Progenitor cell of endocrine pancreas (in vitro differentiated cells): ENCODE measurements at regions not wholly inside any gene's neighbourhood (a gene's known extent, or its start where the extent isn't known, plus 50 kb on each side); places are given as distances from the start of the nearest gene placed in this dataset.

Experiments
- DNase-seq: peaks from one replicate; pipeline ENCODE4 v3.0.0; 2021; ENCODE audit warnings: low spot score; ENCODE audit not compliant: unreplicated experiment
- H3K27ac Mint-ChIP-seq: 2 replicates; pipeline ENCODE4 v1.8.0; 2021; ENCODE audit warnings: mild to moderate bottlenecking, moderate library complexity, mixed read lengths
- H3K27me3 Mint-ChIP-seq: 2 replicates; pipeline ENCODE4 v1.8.0; 2021; ENCODE audit warnings: mixed read lengths
- H3K36me3 Mint-ChIP-seq: 2 replicates; pipeline ENCODE4 v1.8.0; 2022; ENCODE audit warnings: mixed read lengths; ENCODE audit not compliant: insufficient read depth
- H3K4me1 Mint-ChIP-seq: 2 replicates; pipeline ENCODE4 v1.8.0; 2021; ENCODE audit warnings: low read depth, mixed read lengths
- H3K4me3 Mint-ChIP-seq: 2 replicates; pipeline ENCODE4 v1.8.0; 2021; ENCODE audit warnings: low read depth, mild to moderate bottlenecking, moderate library complexity, mixed read lengths
- H3K9me3 Mint-ChIP-seq: 2 replicates; pipeline ENCODE4 v1.8.0; 2021; ENCODE audit warnings: low read depth, mixed read lengths
- CTCF ChIP-seq: fragments of 200-600 bp; sonication (generic); IDR thresholded peaks from one replicate; pipeline ENCODE4 v1.5.0; 2021; ENCODE audit warnings: antibody characterized with exemption, mild to moderate bottlenecking; ENCODE audit not compliant: unreplicated experiment

DNA sequence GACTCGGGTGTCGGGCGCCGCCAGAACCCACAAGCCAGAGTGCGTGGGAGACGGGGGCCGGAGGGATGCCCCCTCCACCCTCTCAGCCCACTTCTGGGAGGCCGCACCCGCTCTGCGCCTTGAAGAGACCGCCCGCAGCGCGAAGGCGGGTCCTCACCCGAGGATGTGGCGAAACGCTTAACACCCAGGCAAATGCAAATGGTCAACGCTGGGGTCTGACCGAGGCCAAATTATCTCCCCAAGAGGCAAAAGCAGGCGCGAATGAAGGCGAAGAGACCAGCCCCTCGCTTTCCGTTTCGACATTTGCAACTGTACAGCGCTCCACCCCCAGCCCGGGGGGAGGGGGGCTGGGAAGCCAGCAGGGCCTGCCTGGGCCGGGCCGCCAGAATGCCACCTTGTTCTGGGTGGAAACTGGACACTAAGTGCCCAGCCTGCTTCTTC, 137.7 kb upstream of the ZIC3 start:
- Mint-ChIP-seq H3K36me3 (no peaks in the 10 kb centered on the region), H3K4me1 (peaks cover 5% of the 10 kb centered on the region), H3K4me3 (no peak overlapping the region), H3K27ac (no peak overlapping the region), H3K27me3 (peaks cover 74% of the 10 kb centered on the region), H3K9me3 (peaks cover 15% of the 10 kb centered on the region)
- no peak for DNase-seq
- no peak for TF ChIP-seq CTCF

- Mint-ChIP-seq H3K4me1 (peaks cover 5% of the 10 kb centered on the region), H3K27ac (no peak overlapping the region), H3K4me3 (no peak overlapping the region), H3K9me3 (peaks cover 15% of the 10 kb centered on the region), H3K27me3 (peaks cover 77% of the 10 kb centered on the region), H3K36me3 (no peaks in the 10 kb centered on the region)
- DNase-seq = no peak
- TF ChIP-seq CTCF = no peak
These were observed 138.1 kb upstream of the ZIC3 start for GRCh38 chrX:137427816-137428215.

DNA sequence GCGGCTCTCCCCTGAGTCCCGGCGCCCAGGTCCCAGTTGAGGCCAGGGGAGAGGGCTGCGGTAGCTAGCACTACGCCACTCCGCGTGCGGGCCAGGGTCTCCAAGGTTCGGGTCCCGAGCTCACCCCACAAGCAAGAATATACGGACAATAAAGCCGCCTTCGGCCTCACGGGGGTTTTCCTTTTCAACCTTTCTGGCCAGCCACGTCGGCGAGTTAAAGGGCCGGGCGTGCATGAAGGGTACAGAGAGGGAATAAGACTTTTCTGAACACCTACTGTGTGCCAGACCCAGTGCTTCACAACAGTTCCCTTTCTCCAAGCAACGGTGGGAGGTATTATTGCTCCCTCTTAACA, 138.5 kb upstream of the ZIC3 start:
- peaks cover 77% of the 10 kb centered on the region for H3K27me3 Mint-ChIP-seq
- TF ChIP-seq CTCF = no peak
- H3K36me3 Mint-ChIP-seq = no peaks in the 10 kb centered on the region
- no peak overlapping the region for H3K4me3 Mint-ChIP-seq
- H3K27ac Mint-ChIP-seq = no peak overlapping the region
- peaks cover 5% of the 10 kb centered on the region for H3K4me1 Mint-ChIP-seq
- DNase-seq = no peak
- peaks cover 12% of the 10 kb centered on the region for H3K9me3 Mint-ChIP-seq

DNA sequence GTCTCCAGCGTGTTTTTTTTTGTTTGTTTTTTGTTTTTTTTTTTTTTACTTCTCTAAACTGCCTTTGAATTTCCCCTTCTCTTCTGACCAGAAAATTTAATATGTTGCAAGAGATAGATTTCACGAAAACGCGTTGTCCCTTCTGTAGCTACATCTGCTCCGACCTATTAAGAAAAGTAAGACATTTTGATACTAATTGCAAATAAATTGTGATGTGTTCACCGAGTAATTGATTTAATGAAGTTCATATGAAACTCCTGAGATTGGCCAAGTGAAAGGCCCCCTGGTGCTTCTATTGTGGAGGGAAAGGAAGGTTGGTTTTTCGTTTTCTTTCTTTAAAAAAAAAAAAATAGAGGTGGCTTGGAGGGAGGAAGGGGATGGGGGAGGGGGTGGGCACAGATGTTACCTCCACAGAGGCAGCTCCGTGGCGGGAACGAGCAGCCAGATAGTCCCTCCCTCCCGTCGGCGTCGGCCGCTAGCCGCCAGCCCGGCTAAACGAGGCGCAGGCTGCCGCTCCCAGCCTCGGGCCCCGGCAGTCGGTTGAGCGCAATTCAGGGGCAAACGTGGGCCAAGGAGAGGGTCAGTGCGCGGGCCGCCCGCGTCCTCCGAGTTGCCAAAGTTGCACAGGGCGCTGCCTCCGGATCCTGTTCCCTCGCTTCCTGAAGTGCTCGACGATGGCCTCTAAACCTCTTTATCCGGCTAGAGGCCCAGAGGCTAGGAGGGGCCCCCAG, 139.1 kb upstream of the ZIC3 start:
- H3K9me3 Mint-ChIP-seq = peaks cover 12% of the 10 kb centered on the region
- H3K4me3 Mint-ChIP-seq = no peak overlapping the region
- TF ChIP-seq CTCF = no peak
- peaks cover 5% of the 10 kb centered on the region for H3K4me1 Mint-ChIP-seq
- no peak for DNase-seq
- H3K27me3 Mint-ChIP-seq = peaks cover 80% of the 10 kb centered on the region
- no peak overlapping the region for H3K27ac Mint-ChIP-seq
- no peaks in the 10 kb centered on the region for H3K36me3 Mint-ChIP-seq

DNA sequence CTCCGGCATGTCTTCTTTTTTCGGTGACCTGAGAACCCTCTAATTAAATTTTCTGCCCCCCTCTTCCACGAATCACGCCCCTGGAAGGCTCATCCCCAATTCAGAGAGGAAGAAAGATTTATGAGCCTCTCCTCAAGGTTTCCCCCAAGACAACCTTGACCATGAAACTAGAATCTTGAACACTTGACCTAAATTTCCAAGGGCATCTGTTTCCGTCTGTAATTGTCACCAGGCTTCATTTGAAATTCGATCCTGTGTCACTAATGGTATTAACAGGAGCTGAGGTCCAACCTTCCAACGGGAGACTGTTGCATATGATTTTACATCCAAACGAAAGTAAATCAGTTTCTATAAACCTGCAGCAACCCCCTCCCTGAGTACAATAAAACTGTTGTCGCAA, 139.9 kb upstream of the ZIC3 start:
- Mint-ChIP-seq H3K36me3 (no peaks in the 10 kb centered on the region), H3K27ac (no peak overlapping the region), H3K4me1 (peaks cover 5% of the 10 kb centered on the region), H3K27me3 (peaks cover 74% of the 10 kb centered on the region), H3K4me3 (no peak overlapping the region), H3K9me3 (peaks cover 8% of the 10 kb centered on the region)
- TF ChIP-seq CTCF = no peak
- no peak for DNase-seq
